HG02852 (cell line): ENCODE measurements at regions not wholly inside any gene's neighbourhood (a gene's known extent, or its start where the extent isn't known, plus 50 kb on each side); places are given as distances from the start of the nearest gene placed in this dataset.

Source experiments
- ATAC-seq: cut with Tn5 transposase; IDR thresholded peaks from one replicate; pipeline ENCODE4 v1.9.1; 2021; ENCODE audit warnings: mild to moderate bottlenecking, moderate library complexity; ENCODE audit not compliant: unreplicated experiment

GRCh38 chr6:134470457-134470975 lies 152.6 kb upstream of the SGK1 start:
- no peak for ATAC-seq

DNA sequence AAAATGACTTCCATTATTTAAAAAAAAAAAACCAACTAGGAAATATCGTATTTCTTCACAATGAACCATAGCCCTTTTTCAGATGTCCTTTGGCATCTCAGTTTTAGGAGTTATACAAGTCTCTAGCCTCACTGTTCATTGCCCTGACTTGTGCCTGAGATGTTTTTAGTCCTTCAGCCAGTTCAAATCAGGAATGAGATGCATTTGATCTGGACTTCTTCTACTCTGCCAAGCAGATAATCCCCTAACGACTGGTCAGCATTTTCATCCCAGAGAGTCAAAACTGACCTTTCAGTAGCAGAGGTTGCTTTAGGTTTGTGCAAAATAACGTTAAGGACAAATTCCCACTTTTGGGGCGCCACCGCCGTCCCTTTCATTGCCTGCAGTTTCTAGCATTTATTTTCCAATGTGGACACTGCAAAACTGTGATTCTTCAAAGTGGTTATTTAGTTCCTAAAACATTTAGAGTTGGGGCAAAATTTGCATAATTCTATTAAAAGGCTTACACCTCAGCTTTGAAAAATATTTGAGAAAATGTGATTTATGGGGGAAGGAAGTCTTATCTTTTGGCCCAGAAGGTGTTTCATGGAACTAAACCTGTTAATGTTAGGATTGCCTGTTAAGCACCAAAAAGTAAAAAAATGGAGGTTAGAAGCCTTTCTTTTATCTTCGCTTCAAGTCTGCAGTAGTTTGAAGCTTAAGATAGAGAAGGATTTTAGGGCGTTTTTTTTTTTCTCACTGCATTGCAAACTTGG lies 152.0 kb upstream of the SGK1 start:
- no peak for ATAC-seq

DNA sequence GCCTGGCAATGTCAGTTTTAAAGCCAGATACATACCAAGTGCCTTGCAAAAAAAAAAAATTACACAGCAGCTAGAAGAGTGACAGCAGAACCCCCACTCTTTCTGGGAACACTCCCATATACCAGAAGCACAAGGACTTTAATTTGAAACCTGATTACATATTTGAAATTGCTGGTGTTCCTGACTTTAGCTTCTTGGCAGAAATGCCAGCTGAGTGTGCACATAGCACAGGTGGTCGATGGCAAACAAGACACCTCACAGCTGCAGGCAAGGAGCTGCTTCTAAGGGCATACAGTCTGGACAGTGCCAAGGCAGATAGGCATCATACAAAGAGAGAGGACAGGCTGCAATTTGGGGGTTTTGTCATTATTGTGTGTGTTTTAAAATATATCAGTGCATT lies 150.7 kb upstream of the SGK1 start:
- ATAC-seq, result no peak

DNA sequence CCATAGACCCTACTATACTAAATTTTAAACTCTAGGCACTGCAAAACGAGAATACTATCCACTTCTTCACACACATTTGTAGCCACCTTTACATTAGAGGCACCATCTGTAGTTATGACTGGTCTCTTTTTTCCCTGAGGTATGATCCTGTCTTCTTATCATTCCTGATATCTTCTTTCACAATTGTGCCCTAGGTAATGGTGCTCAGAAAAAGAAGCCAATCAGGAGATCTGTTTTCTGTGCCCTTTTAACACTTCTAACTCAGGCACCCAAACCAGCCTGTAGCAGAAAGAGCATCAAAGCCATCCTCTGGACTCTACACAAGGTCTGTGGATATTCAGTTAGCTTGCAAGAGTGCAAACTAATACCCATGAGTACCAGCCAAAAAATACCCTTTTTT lies 149.7 kb upstream of the SGK1 start:
- no peak for ATAC-seq

DNA sequence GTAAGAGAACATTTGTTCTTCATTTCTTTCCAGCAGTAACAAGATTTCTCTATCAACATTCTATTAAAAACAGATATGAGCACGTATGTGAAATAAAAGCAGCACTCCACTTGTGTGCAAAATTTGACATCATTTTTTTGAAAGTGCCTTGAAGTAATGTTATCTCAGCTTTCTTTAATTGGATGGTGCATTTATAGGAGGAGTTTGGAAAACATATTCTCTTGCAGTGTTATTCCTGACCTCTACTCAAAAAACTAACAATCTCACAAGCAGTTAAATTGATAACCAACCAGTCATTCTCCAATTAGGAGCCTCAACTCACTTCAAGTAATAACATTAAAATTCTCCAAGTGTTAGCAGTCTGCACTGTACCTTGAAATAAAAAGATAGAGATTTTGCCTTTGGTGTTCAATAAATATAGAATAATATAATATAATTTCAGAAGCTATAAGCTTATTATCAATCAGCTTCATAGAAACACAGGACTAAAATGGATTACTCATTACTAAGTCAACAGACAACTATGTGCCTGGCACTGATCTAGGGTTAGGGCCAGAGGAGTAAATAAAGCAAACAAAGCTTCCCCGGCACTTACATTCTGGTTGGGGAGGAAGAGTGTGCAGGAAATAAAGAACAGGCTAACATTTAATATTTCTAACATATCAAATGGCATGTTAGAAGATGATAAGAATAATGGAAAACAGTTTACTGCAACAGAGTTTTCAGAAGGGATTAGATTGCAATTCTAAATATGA lies 149.0 kb upstream of the SGK1 start:
- no peak for ATAC-seq

DNA sequence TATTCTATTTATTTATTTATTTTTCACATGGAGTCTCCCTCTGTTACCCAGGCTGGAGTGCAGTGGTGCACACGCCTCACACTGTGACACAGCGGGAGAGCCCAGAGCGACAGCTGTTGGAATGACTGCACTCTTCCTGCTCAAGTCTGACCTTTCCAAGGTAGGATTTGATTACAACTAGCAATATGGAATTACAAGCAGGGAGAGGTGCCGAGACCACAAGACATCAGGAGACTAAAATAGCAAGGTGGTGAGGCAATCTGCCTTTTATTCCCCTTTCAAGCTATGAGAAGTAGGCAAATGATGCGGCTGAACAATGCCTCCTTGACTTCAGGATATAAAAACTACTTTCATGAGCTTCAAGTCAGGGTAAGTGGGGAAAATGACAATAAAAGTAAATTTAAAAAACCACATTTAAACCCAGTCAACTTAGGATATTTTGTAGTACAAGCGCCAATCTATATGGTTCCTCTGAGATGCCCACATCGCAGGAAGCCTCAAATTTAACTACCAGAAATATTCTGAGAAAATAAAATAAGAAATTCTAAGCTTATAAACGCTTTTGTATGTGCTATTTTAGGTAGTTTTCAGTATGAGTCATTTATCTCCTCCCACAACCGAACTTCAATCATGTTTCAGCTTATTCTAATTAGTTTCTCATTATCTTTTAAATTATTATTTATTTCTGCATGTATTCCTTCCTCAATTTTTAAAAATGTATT lies 146.9 kb upstream of the SGK1 start:
- no peak for ATAC-seq

DNA sequence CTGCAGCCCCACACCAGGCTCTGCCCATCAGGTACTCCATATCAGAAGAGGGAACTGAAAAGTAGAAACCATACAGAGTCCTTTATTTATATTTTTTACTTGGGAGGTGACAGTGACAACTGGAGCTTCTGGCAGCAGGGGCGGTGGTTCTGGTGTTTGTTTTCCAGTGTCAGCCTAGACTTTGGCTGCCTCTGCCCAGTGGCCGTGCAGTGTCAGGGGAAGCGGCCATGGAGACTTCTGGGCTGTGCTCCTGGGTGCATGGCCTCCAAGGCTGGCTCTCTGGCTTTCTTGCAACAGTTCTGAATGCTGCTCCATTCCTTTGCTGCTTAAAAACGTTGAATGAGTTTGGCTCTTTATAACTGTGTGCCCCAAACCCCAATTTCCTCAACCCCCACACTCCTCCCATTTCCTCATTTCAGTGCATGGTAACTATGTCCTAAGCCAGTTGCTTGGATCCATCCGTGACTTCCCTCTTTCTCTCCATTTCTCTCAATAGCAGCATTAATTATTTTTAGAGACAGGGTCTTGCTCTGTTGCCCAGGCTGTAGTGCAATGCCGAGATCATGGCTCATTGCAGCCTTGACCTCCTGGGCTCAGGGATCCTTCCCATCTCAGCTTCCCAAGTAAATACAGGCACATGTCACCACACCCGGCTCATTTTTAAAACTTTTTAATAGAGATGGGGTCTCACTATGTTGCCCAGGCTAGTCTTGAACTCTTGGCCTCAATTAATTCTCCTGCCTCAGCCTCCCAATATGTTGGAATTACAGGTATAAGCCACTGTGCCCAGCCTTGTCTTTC lies 141.1 kb upstream of the SGK1 start:
- ATAC-seq, result no peak

DNA sequence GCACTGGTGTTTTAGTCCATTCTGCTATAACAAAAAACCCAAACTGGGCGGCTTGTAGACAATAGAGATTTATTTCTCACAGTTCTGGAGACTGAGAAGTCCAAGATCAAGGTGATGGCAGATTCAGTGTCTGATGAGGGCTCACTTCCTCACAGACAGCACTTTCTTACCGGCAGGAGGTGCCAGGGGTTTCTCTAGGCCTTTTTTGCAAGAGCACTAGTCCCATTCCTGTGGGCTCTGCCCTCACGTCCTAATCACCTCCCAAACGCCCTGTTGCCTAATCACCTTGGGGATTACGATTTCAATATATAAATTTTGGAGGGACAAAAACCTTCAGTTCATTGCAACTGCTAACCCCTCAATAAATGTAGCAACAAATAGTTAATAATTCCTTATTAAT lies 140.0 kb upstream of the SGK1 start:
- no peak for ATAC-seq

DNA sequence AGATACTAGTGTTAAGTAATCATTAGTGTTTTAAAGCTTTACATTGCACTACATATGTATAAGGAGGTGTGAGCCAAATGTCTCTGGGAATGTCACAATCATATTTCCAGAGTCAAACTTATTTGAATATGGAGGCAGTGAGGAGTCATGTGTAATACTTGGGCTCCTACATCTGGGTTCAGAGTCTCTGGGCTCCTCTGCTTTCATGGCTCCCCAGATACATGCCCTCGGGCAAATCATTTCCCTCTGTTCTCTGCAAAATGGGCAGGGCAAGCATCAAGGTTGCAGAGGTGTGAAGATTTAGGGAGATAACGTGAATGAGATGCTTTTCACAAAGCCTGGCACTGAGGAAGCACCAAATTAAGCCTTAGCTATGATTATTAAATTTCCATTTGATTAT lies 138.3 kb upstream of the SGK1 start:
- ATAC-seq, result no peak

DNA sequence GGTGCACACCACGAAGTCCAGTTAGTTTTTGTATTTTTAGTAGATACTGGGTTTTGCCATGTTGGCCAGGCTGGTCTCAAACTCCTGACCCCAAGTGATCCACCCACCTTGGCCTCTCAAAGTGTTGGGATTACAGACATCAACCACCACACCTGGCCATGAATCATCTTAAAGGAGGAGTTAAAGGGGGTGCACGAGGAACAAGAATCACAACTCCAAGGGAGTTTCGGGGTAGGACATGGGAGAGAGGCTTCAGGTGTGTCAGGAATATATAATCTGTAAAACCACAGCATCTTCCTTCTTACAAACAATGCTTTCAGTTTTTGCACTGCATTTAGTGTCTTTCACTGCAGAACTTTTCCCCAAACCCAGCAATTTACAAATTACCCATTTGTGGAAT lies 137.4 kb upstream of the SGK1 start:
- ATAC-seq, result no peak

GRCh38 chr6:134454794-134455193 lies 136.9 kb upstream of the SGK1 start:
- no peak for ATAC-seq

GRCh38 chr6:134453792-134454510 lies 136.0 kb upstream of the SGK1 start:
- ATAC-seq, result no peak

DNA sequence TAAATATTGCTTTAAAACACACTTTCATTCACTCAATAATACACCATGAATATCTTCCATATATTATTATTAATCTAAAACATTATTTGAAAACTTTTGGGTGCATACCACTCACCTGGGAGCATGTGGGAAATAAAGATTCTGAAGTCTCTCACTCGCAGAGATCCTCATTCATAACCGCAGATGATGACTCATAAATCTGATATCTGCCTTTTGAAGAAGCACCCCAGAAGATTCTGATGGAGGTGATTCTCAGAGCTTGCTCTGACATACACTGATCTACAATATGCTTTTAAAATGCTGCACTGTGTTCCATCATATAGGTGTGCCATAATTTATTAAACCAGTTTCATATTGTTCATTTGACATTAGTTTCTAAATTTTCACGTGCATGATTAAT lies 135.0 kb upstream of the SGK1 start:
- no peak for ATAC-seq

DNA sequence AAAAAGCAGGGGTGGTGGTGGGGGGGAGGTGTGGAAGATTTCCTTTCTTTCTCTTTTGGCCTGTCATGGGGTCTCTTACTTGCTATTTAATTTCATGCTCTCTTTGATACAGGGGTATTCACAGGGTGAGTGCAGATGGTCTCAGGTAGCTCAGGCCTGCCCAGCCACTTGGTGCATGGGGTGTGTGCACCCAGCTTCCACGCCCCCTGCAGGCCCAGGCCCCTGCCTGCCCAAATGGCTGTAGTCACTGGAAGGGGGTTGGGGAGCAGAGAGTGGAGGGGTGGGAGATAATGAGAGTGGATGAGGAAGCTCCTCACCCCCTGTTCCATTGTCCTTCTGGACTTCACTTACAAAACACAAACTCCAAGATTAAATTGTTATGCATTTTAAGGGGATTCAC lies 133.6 kb upstream of the SGK1 start:
- ATAC-seq, result no peak

DNA sequence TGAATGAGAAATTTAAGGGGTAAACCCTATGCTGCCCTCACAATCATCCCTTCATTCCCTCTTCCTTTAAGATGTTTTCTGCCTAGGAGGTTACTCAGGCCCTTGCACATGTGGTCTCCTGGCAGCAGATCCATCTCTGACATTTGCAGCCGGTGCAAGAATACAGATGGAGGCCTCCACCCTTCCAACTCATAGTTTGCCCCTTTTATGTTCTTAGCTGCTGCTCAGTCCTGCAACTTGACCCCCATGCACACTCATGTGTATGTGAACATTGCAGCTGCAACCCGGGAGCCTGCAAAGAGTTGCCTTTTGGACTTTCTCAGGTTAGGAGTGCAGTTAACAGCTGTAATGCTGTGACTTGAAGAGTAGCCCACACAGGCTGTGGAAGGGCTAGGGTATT lies 131.9 kb upstream of the SGK1 start:
- ATAC-seq, result no peak

GRCh38 chr6:134449004-134449403 lies 131.1 kb upstream of the SGK1 start:
- no peak for ATAC-seq

DNA sequence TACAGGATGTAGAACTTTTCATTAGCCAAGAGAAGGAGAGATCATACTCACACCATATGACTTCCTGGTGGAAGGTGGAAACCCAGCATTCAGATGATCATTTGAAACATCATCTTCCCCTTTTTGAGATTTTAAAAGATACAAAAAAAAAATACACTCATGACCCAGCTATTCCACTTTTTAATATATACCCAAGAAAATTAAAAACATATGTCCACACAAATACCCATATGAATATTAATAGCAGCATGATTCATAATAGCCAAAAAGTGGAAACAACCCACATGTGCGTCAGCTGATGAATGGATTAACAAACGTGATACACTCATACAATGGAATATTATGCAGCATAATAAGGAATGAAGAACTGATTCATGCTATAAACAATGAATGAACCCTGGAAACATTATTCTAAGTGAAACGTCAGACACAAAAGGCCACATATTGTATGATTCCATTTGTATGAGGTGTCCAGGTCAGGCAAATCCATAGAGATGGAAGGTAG lies 130.0 kb upstream of the SGK1 start:
- ATAC-seq, result no peak

DNA sequence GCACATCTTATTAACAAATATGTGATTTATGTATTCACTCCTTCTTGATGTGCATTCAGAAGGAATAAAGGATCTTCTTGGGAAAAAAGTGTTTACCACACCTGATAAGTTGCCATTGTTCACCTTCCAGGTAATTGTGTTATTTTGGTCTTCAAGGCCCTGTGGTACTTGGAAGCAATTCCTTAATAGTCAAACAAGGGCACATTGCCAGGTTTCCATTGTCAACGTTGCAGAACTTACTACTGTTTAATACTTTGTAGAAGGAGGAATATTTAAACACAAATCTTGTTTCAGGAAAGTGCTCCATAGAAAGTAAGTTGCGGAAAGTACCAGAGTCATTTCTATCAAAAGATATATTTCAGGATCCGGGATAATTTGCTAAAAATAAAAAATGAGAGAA lies 129.5 kb upstream of the SGK1 start:
- no peak for ATAC-seq

DNA sequence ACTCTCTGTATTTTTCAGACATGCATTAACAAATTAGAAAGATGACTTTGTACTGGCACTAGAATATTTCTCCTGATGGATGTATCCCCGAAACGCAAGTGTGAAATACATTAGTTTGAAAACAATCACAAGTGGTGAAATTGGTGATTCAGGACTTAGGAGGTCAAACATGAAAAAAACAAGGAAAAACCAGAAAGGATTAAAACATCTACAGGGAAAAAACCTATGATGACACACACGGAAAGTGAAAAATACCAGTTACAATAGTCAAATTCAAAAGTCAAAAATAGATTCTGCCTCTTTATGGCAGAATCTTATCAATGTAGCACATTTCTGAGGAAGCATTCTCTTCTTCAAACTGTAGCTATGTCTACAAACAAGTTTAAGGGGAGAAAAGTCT lies 129.0 kb upstream of the SGK1 start:
- no peak for ATAC-seq

GRCh38 chr6:134446218-134446848 lies 128.4 kb upstream of the SGK1 start:
- no peak for ATAC-seq
